Hematopoietic multipotent progenitor cell treated with erythropoietin and hydrocortisone succinate and interleukin-3 and kit ligand, for 4 days (in vitro differentiated cells): ENCODE measurements at regions not wholly inside any gene's neighbourhood (a gene's known extent, or its start where the extent isn't known, plus 50 kb on each side); places are given as distances from the start of the nearest gene placed in this dataset.
"Not testable (repeated sequence)": the region's sequence is repeated elsewhere in the genome, so short reads cannot be mapped to it uniquely, and the experiment has no call there.

ENCODE experiments used
- DNase-seq: peaks from one replicate; pipeline ENCODE4 v3.0.0-alpha.2; 2015

GRCh38 chr1:66424530-66424929, 109.4 kb upstream of the SGIP1 start:
- not testable (repeated sequence) for DNase-seq

GRCh38 chr1:66426239-66426853, 107.6 kb upstream of the SGIP1 start:
- no peak for DNase-seq

DNA sequence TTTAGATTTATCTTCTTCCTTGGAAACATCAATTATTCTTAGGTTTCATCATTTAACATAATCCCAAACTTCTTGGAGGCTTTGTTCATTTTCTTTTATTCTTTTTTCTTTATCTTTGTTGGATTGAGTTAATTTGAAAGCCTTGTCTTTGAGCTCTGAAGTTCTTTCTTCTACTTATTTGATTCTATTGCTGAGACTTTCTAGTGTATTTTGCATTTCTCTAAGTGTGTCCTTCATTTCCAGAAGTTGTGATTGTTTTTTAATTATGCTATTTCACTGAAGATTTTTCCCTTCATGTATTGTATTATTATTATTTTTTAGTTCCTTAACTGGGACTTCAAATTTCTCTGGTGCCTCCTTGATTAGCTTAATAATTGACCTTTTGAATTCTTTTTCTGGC, 103.1 kb upstream of the SGIP1 start:
- DNase-seq: not testable (repeated sequence)

DNA sequence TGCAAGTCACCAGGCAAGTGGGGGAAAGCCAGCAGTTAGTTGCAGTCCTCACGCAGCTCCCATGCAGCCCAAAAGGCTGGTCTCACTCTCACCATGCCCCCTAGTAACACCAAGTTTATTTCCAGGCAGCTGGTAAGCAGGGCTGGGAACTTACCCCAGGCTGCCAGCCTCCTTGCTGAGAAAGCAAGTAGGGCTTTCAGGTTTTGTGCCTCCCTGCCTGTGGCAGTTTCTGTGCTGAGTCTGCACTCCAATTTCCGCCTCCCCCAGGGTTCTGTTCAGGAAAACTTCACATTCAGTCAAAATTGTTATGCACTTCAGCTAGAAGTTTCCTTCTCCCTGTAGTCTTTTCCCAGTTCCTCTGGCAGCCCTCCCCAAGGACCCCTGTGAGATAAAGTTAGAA, 102.0 kb upstream of the SGIP1 start:
- no peak for DNase-seq

DNA sequence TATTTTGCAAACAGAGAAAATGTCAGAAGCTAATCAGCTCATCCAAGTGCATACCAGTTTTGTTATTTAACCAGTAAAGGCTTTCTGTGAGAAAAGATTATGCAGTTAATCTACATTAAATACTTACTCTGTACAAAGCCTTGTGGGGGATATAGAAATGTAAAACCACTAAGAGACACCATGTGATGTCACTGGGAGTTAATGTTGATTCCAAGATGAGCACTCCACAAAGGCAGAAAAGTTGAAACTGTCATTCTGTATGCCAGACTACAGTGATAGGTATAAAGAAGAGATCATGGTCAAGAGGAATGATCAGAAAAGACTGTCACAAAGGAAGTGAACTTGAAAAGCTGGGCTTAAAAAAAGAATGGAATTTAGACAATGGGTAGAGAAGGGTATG, 100.3 kb upstream of the SGIP1 start:
- DNase-seq: no peak

GRCh38 chr1:66434096-66434495, 99.9 kb upstream of the SGIP1 start:
- no peak for DNase-seq

DNA sequence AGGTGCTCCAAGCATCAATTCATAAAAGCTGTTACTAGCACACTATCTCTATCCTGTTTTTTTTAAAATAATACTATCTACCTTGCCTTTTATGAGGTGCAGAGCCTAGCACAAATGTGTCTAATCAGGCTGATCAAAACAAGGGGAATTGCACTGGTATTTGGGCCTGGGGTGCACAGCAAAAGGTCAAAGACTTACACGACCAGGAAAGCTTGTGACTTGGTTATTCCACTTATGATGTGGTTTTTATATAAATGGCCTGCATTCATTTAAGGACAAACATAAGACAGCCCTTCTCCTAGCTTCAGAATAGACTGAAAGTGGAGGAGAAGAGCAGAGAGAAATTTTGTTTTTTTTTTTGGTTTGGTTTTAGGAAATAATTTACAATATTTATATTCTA, 98.4 kb upstream of the SGIP1 start:
- no peak for DNase-seq

- DNase-seq: peak; percentile 58
These were observed 97.4 kb upstream of the SGIP1 start for GRCh38 chr1:66436378-66437135.

DNA sequence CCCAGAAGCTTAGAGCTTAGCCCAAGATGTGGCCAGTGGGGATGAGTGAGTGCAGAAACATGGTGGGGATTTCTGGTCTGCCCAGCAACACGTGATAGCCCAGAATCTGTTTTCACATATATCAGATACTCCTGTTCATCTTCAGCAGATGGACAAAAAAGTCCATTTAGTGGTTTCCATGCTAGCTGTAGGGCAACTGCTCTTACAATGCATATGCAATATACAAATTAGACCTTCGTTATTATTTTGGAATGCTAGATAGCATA, 96.9 kb upstream of the SGIP1 start:
- DNase-seq: no peak

- DNase-seq: peak; percentile 81
These were observed 95.9 kb upstream of the SGIP1 start for GRCh38 chr1:66438062-66438461.

GRCh38 chr1:66438501-66438900, 95.5 kb upstream of the SGIP1 start:
- no peak for DNase-seq

DNA sequence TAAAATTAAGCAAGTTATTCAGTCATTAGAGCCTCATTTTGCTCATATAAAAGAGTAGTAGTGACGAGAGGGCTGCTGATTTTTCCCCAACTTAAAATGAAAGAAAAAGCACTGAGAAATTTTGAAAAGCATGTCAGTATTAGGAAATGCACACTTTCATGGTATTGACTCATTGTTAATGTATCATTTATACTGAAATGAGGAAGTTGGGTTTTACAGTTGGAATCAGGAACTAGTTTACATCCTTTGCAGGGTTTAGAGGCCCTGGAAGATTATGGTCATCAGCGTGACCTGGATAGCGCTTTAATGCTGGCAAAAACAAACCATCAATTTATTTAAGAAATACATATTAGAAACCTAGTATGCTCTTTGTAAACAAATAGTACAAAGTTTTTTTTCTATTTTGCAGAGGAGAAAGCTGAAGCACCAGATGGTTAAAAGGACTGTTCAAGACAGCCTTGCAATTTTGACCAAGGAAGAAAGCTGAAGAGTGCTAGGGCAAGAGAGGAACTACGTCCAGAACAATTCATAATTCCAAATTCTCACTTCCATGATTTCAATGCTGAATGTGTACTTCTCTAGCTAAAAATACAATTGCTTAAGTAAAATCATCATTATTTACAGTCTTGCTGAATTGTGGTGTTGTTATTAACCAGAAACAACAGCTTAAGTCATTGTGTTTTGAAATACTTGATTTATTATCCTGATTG, 94.8 kb upstream of the SGIP1 start:
- DNase-seq: peak; percentile 87

DNA sequence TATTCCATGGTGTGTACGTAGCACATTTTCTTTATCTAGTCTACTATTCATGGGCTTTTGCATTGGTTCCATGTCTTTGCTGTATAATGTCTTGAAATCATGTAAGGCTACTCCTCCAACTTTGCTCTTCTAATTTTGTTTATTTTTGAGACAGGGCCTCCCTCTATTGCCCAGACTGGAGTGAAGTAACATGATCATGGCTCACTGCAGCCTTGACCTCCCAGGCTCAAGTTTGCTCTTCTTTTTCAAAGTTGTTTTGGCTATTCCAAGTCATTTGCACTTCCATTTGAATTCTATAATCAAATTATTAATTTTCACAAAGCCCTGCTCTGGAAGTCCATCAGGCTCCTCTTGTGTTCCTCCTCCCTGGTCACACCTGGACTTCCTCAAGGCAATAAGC, 90.2 kb upstream of the SGIP1 start:
- DNase-seq: no peak

GRCh38 chr1:66444438-66445265, 89.3 kb upstream of the SGIP1 start:
- no peak for DNase-seq

DNA sequence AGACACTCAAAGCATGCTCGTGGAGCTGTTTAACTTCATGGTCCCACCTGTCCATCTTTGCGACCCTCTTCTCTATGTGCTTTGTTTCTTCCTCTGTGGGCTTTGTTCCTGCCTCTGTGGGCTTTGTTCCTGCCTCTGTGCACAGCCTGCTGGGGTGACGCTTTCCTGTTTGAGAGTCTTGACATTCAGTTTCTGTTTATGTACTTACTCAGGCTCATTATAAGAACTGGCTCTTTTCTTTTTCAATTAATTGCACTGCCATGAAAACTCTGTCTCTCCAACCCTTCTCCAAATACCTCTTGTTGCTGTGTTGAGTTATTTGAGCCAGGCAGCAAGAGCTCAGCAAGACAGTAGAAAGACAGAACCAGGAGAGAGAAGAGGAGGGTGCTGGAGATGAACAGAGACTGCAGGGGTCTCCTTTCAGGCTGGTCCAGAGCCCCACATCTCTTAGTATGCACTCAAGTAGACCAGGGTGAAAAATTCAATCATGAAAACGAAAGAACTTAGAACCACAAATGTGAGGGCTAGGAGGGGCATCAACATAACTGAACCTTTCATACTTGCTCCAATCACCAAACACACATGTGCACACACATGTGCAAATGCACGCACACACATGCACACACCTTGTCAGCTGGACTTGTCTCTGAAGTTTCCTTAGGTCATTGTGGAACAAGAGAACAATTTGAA, 88.3 kb upstream of the SGIP1 start:
- peak; percentile 56 for DNase-seq

DNA sequence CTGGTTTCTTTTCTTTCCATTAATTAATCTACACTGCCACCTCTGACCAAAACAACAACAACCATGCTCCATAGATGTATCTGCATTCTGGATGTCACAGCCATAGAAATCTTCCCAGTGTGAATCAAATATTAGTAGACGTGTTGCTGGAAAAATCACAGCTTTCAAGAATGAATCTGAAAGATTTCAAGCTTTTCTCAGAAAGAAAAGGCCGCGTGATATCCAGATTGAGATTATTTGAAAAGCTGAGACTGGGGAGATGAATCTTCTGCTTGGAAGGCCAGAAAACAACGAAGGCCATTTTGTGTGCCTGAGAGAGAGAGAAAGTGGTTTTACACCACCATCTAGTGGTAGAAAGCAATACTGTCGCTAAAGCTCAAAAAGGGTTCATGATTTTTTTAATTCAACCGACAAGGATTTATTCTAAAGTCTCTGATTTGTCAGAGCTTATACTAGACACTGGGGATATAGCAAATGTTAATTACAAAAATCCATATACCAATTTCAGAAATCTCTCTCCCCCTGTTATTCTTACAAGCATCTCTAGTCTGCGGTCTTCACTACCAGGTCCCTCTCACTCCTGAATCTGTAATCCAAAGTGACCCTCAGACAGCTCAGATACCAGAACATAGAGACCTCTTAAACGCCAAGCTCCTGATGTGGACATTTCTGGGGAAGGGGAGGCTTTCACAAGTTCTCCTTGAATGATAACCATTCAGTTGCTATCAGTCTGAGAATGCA, 87.5 kb upstream of the SGIP1 start:
- peak; percentile 84 for DNase-seq

DNA sequence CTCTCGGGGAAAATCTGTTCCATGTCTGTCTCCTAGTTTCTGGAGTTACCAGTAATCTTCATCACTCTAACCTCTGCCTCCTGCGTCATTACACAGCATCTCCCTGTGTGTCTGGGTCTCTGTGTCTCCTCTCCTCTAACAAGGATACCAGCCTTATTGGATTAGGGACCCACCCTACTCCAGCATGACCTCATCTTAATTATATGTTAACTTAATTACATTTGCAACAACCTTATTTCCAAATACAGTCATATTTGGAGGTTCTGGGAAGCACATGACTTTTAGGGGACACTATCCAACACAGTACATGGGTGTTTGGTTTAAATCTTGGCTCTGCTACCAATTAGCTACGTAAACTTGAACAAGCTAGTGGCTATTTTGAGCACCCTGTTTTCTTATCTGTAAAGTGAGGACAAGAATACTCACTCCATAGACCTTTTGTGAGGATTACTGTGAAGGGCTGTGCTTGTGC, 83.9 kb upstream of the SGIP1 start:
- no peak for DNase-seq

DNA sequence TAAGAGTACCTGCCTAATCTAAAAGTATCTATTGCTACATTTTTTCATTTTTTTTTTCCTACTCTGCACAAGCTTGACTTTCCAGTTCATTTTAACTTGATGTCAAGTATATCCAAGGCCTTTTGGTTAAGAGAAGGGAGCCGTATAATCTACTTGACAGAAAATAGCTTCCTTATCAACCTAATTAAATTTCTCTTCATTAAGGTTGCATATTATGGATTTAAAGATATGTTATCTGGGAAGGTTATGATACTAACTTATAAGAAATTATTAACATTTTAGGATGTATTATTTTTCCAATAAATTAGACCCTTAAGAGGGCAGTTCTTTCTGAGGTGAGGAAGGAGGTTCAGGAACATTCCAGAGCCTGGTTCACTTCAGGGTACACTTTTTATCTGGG, 83.1 kb upstream of the SGIP1 start:
- no peak for DNase-seq

DNA sequence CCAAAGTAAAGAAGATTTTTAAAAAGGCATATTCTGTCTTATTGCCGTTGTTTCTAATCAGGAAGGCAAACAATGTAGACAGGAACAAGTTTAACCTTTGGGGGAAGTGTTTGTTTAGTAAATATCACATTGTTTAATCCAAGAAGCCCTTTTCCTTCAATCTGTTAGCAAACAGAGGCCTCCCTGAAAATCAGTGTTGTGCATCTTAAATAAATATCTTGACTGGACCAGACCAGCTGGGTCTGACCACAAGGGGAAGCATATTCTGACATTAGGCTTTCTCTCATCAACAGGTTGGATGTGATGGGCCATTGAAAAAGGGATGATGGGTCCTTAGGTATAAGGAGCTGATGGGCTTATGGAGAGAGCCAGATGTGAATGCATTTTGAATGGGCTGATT, 81.8 kb upstream of the SGIP1 start:
- DNase-seq: no peak

- no peak for DNase-seq
These were observed 81.0 kb upstream of the SGIP1 start for GRCh38 chr1:66452982-66453381.

- no peak for DNase-seq
These were observed 78.5 kb upstream of the SGIP1 start for GRCh38 chr1:66455446-66455845.

GRCh38 chr1:66460776-66461175, 73.2 kb upstream of the SGIP1 start:
- no peak for DNase-seq
